Neuronal stem cell (in vitro differentiated cells): ENCODE measurements at regions not wholly inside any gene's neighbourhood (a gene's known extent, or its start where the extent isn't known, plus 50 kb on each side); places are given as distances from the start of the nearest gene placed in this dataset.
A peak's percentile ranks its signal among the peaks of the same experiment; 100 is the strongest.
"Not testable (repeated sequence)": the region's sequence is repeated elsewhere in the genome, so short reads cannot be mapped to it uniquely, and the experiment has no call there.

Source experiments
- DNase-seq: peaks from one replicate; pipeline ENCODE4 v3.0.0-alpha.2; 2013; ENCODE audit warnings: low spot score
- H2AFZ ChIP-seq: one replicate; pipeline ENCODE4 v1.6.1; 2013; ENCODE audit warnings: mild to moderate bottlenecking, low read length, inconsistent platforms
- H2AK5ac ChIP-seq: 2 replicates; pipeline ENCODE4 v1.6.1; 2013; ENCODE audit warnings: low read depth, mild to moderate bottlenecking, inconsistent platforms, low read length, moderate library complexity, mixed read lengths
- H2BK120ac ChIP-seq: 2 replicates; pipeline ENCODE4 v1.6.1; 2013; ENCODE audit warnings: low read depth, mild to moderate bottlenecking, inconsistent platforms, low read length, moderate library complexity, mixed read lengths
- H2BK12ac ChIP-seq: one replicate; pipeline ENCODE4 v1.6.1; 2013; ENCODE audit warnings: low read length, inconsistent platforms
- H2BK15ac ChIP-seq: 2 replicates; pipeline ENCODE4 v1.6.1; 2013; ENCODE audit warnings: mild to moderate bottlenecking, low read length, inconsistent platforms, mixed read lengths
- H2BK5ac ChIP-seq: one replicate; pipeline ENCODE4 v1.6.1; 2013; ENCODE audit warnings: inconsistent platforms, mild to moderate bottlenecking, low read length, moderate library complexity
- H3K14ac ChIP-seq: one replicate; pipeline ENCODE4 v1.6.1; 2013; ENCODE audit warnings: low read length, inconsistent platforms
- H3K18ac ChIP-seq: 2 replicates; pipeline ENCODE4 v1.6.1; 2013; ENCODE audit warnings: low read length, inconsistent platforms
- H3K23ac ChIP-seq: 2 replicates; pipeline ENCODE4 v1.6.1; 2013; ENCODE audit warnings: low read depth, mild to moderate bottlenecking, mixed read lengths, low read length, inconsistent platforms; ENCODE audit not compliant: poor library complexity
- H3K27ac ChIP-seq: replicated peaks from 3 replicates; pipeline ENCODE4 v1.5.1; 2013; ENCODE audit warnings: low read length, inconsistent platforms
- H3K27me3 ChIP-seq, 3 experiments: 2 replicates each; pipeline ENCODE4 v1.6.1; 2013; ENCODE audit warnings: low read length in 3 of 3, mild to moderate bottlenecking in 2 of 3, inconsistent platforms in 1 of 3, low read depth in 1 of 3, mixed read lengths in 1 of 3, moderate library complexity in 1 of 3; ENCODE audit not compliant: control insufficient read depth in 3 of 3, insufficient read depth in 3 of 3
- H3K36me3 ChIP-seq, 2 donors: replicated peaks in 1 of 2; 2 replicates each; pipeline ENCODE4 v1.6.1; 2013; ENCODE audit warnings: low read length in 2 of 2; ENCODE audit not compliant: control insufficient read depth in 2 of 2, insufficient read depth in 2 of 2
- H3K4ac ChIP-seq: 2 replicates; pipeline ENCODE4 v1.6.1; 2013; ENCODE audit warnings: inconsistent platforms, mild to moderate bottlenecking, low read length, moderate library complexity
- H3K4me1 ChIP-seq, 2 donors: 1 replicate in 1 of 2; 2 replicates in 1 of 2; pipeline ENCODE4 v1.6.1; 2013; ENCODE audit warnings: low read length in 2 of 2, low read depth in 1 of 2; ENCODE audit not compliant: control insufficient read depth in 2 of 2, insufficient read depth in 1 of 2
- H3K4me2 ChIP-seq: one replicate; pipeline ENCODE4 v1.6.1; 2013; ENCODE audit warnings: mild to moderate bottlenecking, low read length, inconsistent platforms; ENCODE audit not compliant: insufficient read depth, poor library complexity, severe bottlenecking
- H3K4me3 ChIP-seq, 2 donors: 2 replicates each; pipeline ENCODE4 v1.5.1; 2013; ENCODE audit warnings: low read length in 2 of 2, mild to moderate bottlenecking in 2 of 2, inconsistent platforms in 1 of 2, moderate library complexity in 1 of 2
- H3K79me1 ChIP-seq: one replicate; pipeline ENCODE4 v1.6.1; 2013; ENCODE audit warnings: low read depth, mild to moderate bottlenecking, inconsistent platforms, low read length, moderate library complexity
- H3K9ac ChIP-seq: one replicate; pipeline ENCODE4 v1.6.1; 2013; ENCODE audit warnings: mild to moderate bottlenecking, low read depth, low read length, inconsistent platforms; ENCODE audit not compliant: poor library complexity
- H3K9me3 ChIP-seq, 2 donors: replicated peaks in 1 of 2; 2 replicates each; pipeline versions ENCODE3 to v1.6.1; 2013; ENCODE audit warnings: low read length in 2 of 2, mild to moderate bottlenecking in 2 of 2, inconsistent platforms in 1 of 2, low read depth in 1 of 2, mixed read lengths in 1 of 2, moderate library complexity in 1 of 2; ENCODE audit not compliant: control insufficient read depth in 2 of 2, insufficient read depth in 1 of 2
- H4K8ac ChIP-seq: one replicate; pipeline ENCODE4 v1.6.1; 2013; ENCODE audit warnings: low read depth, mild to moderate bottlenecking, inconsistent platforms, low read length, moderate library complexity
- H4K91ac ChIP-seq: one replicate; pipeline ENCODE4 v1.6.1; 2013; ENCODE audit warnings: low read length, low read depth, mild to moderate bottlenecking, inconsistent platforms; ENCODE audit not compliant: poor library complexity
- WGBS, 2 donors: extraction: QIAGEN DNeasy Blood & Tissue Kit; methylation state at CpG; one replicate each; pipeline ENCODE4 v1.1.7; 2013; ENCODE audit warnings: missing lambda C conversion rate in 2 of 2, mixed read lengths in 1 of 2; ENCODE audit not compliant: insufficient read length in 2 of 2, insufficient replicate concordance in 1 of 2; ENCODE audit errors: extremely low coverage in 2 of 2; 5-methylcytosine and 5-hydroxymethylcytosine counted together

DNA sequence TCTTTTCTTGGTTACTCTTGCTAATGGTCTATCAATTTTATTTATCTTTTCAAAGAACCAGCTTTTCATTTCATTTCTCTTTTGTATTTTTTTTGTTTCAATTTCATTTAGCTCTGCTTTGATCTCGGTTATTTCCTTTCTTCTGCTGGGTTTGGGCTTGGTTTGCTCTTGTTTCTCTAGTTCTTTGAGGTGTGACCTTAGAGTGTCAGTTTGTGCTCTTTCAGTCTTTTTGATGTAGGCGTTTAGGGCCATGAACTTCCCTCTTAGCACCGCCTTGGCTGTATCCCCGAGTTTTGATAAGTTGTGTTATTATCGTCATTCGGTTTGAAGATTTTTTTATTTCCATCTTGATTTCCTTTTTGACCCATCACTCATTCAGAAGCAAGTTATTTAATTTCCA, 265.5 kb downstream of the VAPA start:
- H3K4me3 ChIP-seq, DNase-seq, H2AFZ ChIP-seq, H2AK5ac ChIP-seq, H3K9ac ChIP-seq, H2BK120ac ChIP-seq, H3K27ac ChIP-seq, H3K23ac ChIP-seq, H3K79me1 ChIP-seq, H2BK15ac ChIP-seq, H2BK5ac ChIP-seq, H3K4me1 ChIP-seq, H3K14ac ChIP-seq, H3K4ac ChIP-seq, H3K36me3 ChIP-seq, H3K4me2 ChIP-seq, H4K91ac ChIP-seq, H3K18ac ChIP-seq, H3K27me3 ChIP-seq, H4K8ac ChIP-seq, H3K9me3 ChIP-seq, H2BK12ac ChIP-seq: not testable (repeated sequence)
- no CpG with 5 or more reads among the region's 6 CpGs for WGBS, 2 donors

DNA sequence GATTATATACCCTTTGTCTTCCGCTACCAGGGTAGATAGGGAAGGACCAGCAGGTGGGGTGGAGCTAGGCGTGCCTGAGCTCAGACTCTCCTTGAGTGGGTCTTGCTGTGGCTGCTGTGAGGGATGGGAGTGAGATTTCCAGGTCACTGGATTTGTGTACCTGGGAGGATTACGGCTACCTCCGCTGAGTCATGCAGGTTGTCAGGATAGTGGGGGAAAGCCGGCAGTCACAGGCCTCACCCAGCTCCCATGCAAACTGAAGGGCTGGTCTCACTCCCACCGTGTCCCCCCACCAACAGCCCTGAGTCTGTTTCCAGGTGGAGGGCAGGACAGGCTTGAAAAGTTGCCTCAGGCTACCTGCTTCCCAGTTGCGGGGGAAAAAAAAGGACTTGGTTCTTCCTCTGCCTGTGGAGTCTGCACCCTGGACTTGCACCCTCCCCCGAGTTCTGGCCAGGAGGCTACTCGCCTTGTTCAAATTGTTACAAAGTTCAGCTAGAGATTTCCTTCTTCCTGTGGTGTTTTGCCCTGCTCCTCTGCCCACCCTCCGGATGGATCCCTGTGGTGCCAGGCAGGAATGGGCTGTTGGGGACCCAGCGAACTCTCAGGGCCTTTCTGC, 268.3 kb downstream of the VAPA start:
- Histone ChIP-seq H2AK5ac (no peak overlapping the region), H3K9me3 (no peaks in the 10 kb centered on the region), H3K18ac (no peak overlapping the region), H3K27me3 (no peaks in the 10 kb centered on the region), H4K91ac (no peak overlapping the region), H2BK12ac (no peak overlapping the region), H3K23ac (no peak overlapping the region), H2BK5ac (no peak overlapping the region), H2AFZ (peak overlapping the region; percentile 37), H3K27ac (no peak overlapping the region), H3K4me3 (no peak overlapping the region), H3K4ac (no peak overlapping the region), H3K4me2 (no peak overlapping the region), H3K79me1 (no peaks in the 10 kb centered on the region), H3K9ac (no peak overlapping the region), H3K4me1 (no peaks in the 10 kb centered on the region), H4K8ac (no peak overlapping the region), H3K14ac (no peak overlapping the region), H2BK120ac (no peak overlapping the region), H2BK15ac (no peak overlapping the region), H3K36me3 (no peaks in the 10 kb centered on the region)
- WGBS, 2 donors = no CpG with 5 or more reads among the region's 11 CpGs
- DNase-seq = no peak

DNA sequence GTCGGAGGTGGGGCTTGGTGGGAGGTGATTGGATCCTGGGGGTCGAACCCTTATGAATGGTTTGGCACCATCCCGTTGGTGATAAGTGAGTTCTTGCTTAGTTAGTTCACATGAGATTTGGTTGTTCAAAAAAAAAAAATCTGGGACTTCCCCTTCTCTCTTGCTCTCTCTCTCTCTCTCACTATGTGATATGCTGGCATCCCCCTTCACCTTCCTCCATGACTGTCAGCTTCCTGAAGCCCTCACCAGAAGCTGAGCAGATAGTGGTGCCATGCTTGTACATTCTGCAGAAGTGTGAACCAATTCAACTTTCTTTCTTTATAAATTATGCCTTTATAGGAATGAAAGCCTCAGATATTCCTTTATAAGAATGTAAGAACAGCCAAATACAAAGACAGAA, 269.7 kb upstream of the APCDD1 start:
- no peak overlapping the region for H3K18ac ChIP-seq
- no peaks in the 10 kb centered on the region for H3K36me3 ChIP-seq
- H3K27me3 ChIP-seq = no peaks in the 10 kb centered on the region
- H2AK5ac ChIP-seq = no peak overlapping the region
- no peak overlapping the region for H3K4ac ChIP-seq
- no peak overlapping the region for H2BK15ac ChIP-seq
- no CpG with 5 or more reads among the region's 3 CpGs for WGBS, 2 donors
- H4K91ac ChIP-seq = no peak overlapping the region
- H3K27ac ChIP-seq = no peak overlapping the region
- H3K14ac ChIP-seq = no peak overlapping the region
- H3K79me1 ChIP-seq = no peaks in the 10 kb centered on the region
- H3K23ac ChIP-seq = no peak overlapping the region
- H2BK5ac ChIP-seq = no peak overlapping the region
- no peaks in the 10 kb centered on the region for H3K4me1 ChIP-seq
- no peak overlapping the region for H3K4me3 ChIP-seq
- H3K9me3 ChIP-seq = peaks cover 0 to 2% of the 10 kb centered on the region in 2 donors
- no peak overlapping the region for H3K9ac ChIP-seq
- no peak overlapping the region for H2AFZ ChIP-seq
- no peak overlapping the region for H4K8ac ChIP-seq
- H3K4me2 ChIP-seq = no peak overlapping the region
- H2BK12ac ChIP-seq = no peak overlapping the region
- H2BK120ac ChIP-seq = no peak overlapping the region
- DNase-seq = no peak

DNA sequence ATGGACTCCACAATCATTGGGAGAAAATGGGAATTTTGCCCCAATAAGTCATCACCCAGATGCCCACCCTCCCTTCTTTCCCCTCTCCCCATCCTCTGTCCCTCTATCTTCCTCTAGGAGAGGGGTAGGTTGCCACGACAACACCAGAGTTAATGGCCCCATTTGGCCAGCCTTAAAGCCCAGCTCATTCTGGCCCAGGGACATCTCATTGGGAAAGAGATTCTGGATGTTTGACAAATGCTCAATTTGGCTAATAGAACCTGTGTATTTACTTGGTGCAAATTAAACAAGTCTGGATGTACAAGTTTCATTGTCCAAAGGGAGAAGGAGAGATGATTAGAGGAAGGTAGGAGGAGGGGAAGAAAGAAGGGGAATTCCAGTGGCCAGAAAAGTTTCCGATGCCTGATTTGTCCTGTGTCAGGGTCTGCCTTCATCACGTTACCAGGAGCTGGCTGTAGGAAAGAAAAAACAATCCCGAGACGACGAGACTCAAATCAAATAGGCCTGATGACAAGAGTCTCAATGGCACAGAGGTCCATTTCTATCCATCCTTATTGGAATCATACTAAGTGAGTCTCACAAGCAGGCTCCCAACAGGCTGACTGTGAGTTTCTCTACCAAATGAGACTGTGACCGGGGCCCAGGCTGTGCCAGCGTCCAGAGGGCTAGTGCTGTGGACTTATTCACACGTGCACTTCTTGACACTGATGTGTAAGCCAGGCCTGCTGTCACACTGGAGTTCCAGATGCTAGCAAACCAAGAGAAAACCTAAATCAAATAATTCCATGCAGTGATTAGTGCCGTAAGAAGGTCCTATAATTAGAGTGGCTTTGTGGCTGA, 265.2 kb upstream of the APCDD1 start:
- Histone ChIP-seq H3K18ac (no peak overlapping the region), H3K4ac (no peak overlapping the region), H3K27me3 (no peaks in the 10 kb centered on the region), H3K79me1 (no peaks in the 10 kb centered on the region), H2BK12ac (no peak overlapping the region), H3K4me3 (no peak overlapping the region), H3K4me1 (no peaks in the 10 kb centered on the region), H2AK5ac (no peak overlapping the region), H3K4me2 (no peak overlapping the region), H3K9ac (no peak overlapping the region), H2BK120ac (no peak overlapping the region), H4K91ac (no peak overlapping the region), H3K27ac (no peak overlapping the region), H2BK15ac (no peak overlapping the region), H3K14ac (no peak overlapping the region), H2AFZ (no peak overlapping the region), H3K36me3 (no peaks in the 10 kb centered on the region), H3K9me3 (peaks cover 0 to 2% of the 10 kb centered on the region in 2 donors), H2BK5ac (no peak overlapping the region), H3K23ac (no peak overlapping the region), H4K8ac (no peak overlapping the region)
- no peak for DNase-seq
- no CpG with 5 or more reads among the region's 10 CpGs for WGBS, 2 donors
